NCI-H526 (cell line): ENCODE measurements at regions not wholly inside any gene's neighbourhood (a gene's known extent, or its start where the extent isn't known, plus 50 kb on each side); places are given as distances from the start of the nearest gene placed in this dataset.
A peak's percentile ranks its signal among the peaks of the same experiment; 100 is the strongest.

ENCODE experiments used
- DNase-seq, 2 experiments: peaks; one replicate each; lab custom pipeline; 2025; lab: John Stamatoyannopoulos, UW

DNA sequence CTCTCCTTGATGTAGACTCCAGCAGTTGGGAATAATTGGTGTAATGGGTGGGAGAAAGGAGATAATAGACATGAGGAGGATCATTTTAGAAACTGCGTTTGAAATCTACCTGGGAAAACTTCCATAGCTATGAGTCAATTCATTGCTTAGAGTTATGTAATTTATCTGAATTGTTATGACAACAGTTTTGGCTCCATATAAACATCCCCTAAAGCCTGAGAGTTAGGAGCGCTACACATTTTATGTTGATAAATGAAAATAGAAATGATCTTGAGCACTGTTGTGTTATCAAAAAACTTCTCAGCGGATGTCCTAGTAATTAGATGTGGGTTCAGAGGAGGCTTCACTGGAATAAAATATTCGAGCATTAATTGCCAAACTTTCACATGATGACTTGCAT, 573.4 kb downstream of the TSN start:
- no peak for DNase-seq

DNA sequence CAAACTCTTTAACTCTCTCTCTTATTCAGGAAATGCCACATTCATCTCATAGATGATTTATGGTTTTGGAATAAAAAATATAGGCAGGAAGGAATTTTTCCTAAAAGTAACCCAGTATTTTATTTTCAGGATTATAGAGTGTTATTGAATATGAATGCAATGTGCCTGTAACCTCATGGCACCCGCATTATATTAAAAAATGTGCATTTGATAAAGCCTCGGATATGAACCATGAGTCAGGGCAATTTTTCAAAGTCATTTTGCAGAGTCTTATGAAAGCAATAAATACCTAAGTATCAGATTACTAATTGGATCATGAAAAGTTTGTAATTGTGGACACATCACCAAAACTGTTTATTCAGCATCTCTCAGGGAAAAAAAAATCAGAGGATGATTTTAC, 573.8 kb downstream of the TSN start:
- DNase-seq = no peak

DNA sequence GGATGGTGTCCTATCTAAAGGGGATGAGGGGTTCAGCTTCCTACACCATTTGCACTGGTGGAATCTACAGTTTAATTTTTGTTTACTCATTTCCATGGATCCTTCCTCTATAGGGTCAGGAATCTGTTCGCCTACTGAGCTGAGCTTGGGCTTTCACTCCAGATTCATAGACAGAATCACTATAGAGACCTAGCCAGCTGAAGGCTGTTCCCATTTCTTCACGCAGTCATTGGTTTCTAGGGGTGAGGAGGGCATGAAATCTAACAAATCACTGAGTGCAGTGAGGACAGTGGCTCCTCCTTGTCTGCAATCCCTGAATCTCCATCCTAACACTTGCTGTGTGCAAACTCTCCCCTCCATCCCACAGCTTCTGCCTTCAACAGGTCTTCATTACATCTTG, 578.5 kb downstream of the TSN start:
- no peak for DNase-seq

DNA sequence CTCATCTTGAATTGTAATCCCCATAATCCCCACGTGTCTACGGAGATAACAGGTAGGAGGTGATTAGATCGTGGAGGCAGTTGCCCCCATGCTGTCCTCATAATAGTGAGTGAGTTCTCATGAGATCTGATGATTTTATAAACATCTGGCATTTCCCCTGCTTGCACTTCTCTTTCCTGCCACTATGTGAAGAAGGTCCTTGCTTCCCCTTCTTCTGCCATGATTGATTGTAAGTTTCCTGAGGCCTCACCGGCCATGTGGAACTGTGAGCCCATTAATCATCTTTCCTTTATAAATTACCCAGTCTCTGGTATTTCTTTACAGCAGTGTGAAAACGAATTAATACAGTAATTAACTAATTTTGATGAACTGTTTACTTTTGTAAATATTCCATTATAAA, 582.5 kb downstream of the TSN start:
- no peak for DNase-seq

DNA sequence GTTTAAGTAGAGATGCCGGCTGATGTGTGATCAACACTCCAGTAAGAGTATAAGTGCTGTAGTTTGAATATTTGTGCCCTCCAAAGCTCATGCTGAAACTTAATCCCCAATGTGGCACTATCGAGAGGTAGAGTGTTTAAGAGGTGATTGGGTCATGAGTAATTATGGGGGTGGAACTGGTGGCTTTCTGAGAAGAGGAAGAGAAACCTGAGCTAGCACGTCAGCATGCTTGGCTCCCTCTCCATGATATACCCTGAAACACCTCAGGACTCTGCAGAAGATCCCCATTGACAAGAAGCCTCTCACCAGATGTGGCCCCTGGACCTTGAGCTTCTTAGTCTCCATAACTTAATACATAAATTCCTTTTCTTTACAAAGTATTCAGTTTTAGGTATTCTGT, 584.8 kb downstream of the TSN start:
- no peak for DNase-seq

DNA sequence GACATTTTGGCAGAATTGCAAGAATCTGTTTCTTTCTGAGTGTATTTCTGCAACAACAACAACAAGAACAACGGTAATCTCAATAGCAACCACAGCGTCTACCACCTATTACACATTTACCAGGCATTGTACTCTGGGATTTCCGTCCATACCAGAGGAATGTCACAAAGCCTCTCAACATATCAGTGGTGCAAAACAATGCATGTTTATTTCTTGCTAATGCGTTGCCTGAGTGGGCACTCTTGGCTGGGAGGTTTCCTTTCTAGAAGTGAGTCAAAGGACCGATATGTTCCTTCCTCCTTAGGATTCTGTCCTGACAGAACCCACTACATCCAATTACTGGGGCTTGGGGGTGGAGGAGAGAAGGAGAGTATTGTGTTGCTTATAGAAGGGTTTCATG, 585.6 kb downstream of the TSN start:
- DNase-seq = no peak

GRCh38 chr2:122352151-122352550, 596.7 kb downstream of the TSN start:
- peak; percentile 23 to 38 for DNase-seq

DNA sequence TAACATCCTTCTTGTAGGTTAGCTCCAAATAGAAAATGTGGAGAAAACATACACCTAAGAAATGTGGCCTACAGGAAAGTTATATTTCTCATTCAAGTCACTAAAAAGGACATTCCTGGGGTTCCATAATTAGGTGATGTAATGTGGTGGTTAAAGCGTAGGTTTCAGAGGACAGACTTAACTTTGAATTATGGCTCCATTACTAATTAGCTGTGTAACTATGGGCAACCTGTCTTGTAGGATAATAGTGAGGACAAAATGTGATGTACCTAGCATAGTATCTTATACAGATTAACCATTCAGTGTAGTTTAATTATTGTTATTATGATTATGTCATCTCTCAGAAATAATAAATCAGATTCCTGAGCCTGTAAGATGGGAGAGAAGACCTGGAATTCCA, 602.5 kb downstream of the TSN start:
- DNase-seq = no peak

GRCh38 chr2:122358729-122359128, 603.3 kb downstream of the TSN start:
- no peak for DNase-seq

- DNase-seq = no peak
Measured at GRCh38 chr2:122363885-122364284, 608.4 kb downstream of the TSN start.

DNA sequence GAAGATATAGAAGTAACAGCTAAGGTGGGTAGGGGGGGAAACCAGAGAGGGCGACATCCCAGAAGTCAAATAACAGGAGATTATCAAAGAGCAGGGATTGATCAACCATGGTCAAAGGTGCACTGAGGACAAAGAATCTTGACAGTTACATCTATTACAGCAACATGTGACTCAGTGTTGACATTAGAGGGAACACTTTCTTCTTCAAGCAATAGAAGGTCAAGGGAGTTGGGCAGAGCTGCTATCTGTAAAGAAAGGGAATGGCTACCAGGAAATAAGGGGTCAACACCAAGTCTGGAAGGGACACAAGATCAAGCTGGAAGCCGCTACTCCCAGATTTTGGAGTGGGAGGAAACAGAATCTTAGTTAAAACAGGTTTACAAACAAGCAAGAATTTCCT, 611.0 kb downstream of the TSN start:
- DNase-seq = no peak

- no peak for DNase-seq
Measured at GRCh38 chr2:122366969-122367645, 611.7 kb downstream of the TSN start.

GRCh38 chr2:122367646-122368010, 612.2 kb downstream of the TSN start:
- no peak for DNase-seq

GRCh38 chr2:122368576-122369243, 613.3 kb downstream of the TSN start:
- no peak for DNase-seq

GRCh38 chr2:122378521-122378920, 623.1 kb downstream of the TSN start:
- no peak for DNase-seq

- DNase-seq = no peak
Measured at GRCh38 chr2:122384768-122385333, 629.4 kb downstream of the TSN start.

GRCh38 chr2:122388208-122388607, 632.8 kb downstream of the TSN start:
- DNase-seq = no peak

DNA sequence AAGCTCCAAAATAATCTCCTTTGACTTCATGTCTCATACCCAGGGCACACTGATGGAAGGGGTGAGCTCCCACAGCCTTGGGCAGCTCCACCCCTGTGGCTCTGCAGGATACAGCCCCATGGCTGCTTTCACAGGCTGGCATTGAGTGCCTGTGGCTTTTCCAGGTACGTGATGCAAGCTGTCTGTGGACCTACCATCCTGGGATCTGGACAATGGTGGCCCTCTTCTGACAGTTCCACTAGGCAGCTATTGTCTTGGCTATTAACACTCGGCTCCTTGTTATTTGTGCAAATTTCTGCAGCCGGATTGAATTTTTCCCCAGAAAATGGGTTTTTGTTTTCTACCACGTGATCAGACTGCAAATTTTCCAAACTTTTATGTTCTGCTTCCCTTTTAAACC, 634.2 kb downstream of the TSN start:
- DNase-seq = no peak

DNA sequence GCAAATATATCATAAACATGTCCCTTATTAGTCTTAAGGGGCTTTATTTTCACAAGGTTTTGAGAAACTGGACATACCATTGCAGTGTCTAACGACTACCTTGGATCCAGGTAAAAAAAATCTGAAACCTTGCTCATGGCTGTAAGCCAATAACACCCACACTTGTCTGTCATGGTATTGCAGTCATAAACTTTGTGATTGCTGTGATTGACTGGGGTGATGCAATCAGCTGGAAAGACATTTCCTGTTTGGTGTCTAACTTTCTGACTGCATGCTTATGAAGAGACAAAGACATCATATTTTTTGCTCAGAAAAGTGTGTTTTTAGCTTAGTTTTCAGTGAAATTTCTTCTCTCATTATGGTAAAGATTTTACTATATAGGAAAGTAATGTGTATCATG, 635.0 kb downstream of the TSN start:
- no peak for DNase-seq

DNA sequence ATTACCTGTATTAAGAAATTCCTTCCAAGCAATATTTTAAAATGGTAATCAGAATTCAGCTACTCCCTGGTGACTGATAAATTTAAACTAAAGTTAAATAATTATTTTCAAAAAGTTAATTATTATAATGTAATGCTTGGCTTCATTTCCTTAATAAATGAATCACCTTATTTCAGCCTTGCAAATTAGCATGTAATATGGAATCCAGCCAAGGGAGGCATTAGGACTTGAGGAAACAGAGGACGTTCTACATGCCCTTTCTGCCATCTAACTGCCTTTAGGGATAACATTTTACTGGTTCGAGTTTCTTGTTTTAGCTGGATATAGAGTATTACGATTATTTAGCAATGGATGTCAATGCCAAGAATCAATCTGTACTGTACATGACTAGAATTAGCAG, 636.3 kb downstream of the TSN start:
- no peak for DNase-seq

- DNase-seq = no peak
Measured at GRCh38 chr2:122395687-122396086, 640.2 kb downstream of the TSN start.

GRCh38 chr2:122411231-122411630, 655.8 kb downstream of the TSN start:
- DNase-seq = no peak

DNA sequence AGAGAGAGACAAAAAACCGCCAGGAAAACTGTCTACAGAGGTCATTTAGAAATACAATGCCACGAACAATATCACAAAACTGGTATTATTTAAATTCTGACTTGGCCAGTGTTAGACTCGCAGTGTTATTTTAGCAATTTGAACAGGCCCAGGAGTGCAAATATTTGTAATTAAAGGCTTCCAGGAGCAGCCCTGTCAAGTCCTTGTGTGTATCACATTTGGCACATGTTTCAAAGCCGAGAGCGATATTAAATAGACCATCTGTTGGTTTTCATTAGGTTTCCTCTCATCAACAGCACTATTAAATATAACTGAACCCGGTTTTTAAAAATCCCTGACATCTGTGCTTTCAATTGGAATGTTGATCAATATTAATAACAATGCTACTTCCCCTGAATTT, 656.9 kb downstream of the TSN start:
- DNase-seq = no peak

- DNase-seq = peak; percentile 65 to 72
Measured at GRCh38 chr2:122414902-122415301, 659.5 kb downstream of the TSN start.
